Stomach (tissue), 4 donors: ENCODE measurements at regions not wholly inside any gene's neighbourhood (a gene's known extent, or its start where the extent isn't known, plus 50 kb on each side); places are given as distances from the start of the nearest gene placed in this dataset.

Experiments used
- POLR2AphosphoS5 ChIP-seq, 3 donors: sonication (generic); formaldehyde crosslinking; IDR thresholded peaks; one replicate each; pipeline ENCODE4 v1.6.1; 2016; ENCODE audit warnings: antibody characterized with exemption in 3 of 3
- TF ChIP-seq, protein P1 (sequence below), 7 experiments: fragments of 450-650 bp in 4 of 7; fragments of 200-600 bp in 3 of 7; sonication (generic) in 3 of 7; IDR thresholded peaks; one replicate each; pipeline ENCODE4 v1.5.1; 2016 to 2019; ENCODE audit warnings: antibody characterized with exemption in 7 of 7, control low read depth in 2 of 7, mild to moderate bottlenecking in 1 of 7

DNA sequence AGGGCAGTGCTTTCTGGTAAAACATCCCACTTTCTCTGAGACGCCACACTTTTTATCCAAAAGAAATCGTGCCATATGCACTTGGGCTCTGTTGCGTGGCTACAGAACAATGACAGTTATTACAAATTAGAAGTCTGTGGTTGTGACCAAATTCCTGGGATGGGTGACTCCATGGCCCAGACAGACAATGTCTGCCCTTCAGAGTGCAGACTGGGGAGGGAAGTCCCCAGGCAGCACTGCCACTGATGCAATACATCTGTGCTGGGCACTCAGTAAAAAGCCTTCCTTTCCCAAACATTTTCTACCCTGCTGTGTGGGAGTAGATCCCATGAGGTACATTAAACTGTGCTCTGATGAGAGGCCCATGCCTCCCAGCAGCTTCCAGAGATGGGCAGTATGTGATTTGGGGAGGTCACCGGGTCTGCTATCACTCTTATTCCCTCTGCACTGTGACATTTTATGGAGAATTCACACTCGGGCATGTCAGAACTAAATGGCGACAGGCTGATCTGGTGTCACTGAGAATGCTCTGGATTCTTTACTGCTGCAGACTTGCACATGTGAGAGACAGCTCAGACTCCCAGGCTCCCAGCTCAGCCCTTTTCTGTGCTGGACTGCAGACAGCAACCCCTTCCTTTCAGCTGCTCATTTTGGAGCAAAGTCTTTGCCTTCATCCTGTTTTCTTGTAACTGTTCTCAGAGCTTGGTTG lies 243.5 kb upstream of the ZNF32 start:
- TF ChIP-seq, protein P1, sequence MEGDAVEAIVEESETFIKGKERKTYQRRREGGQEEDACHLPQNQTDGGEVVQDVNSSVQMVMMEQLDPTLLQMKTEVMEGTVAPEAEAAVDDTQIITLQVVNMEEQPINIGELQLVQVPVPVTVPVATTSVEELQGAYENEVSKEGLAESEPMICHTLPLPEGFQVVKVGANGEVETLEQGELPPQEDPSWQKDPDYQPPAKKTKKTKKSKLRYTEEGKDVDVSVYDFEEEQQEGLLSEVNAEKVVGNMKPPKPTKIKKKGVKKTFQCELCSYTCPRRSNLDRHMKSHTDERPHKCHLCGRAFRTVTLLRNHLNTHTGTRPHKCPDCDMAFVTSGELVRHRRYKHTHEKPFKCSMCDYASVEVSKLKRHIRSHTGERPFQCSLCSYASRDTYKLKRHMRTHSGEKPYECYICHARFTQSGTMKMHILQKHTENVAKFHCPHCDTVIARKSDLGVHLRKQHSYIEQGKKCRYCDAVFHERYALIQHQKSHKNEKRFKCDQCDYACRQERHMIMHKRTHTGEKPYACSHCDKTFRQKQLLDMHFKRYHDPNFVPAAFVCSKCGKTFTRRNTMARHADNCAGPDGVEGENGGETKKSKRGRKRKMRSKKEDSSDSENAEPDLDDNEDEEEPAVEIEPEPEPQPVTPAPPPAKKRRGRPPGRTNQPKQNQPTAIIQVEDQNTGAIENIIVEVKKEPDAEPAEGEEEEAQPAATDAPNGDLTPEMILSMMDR (IDR thresholded peaks at IDR 0.05) = no peak
- no peak for TF ChIP-seq POLR2AphosphoS5 (IDR thresholded peaks at IDR 0.05)
